ENCODE measurements at regions not wholly inside any gene's neighbourhood (a gene's known extent, or its start where the extent isn't known, plus 50 kb on each side); places are given as distances from the start of the nearest gene placed in this dataset.

GRCh38 chr1:80892539-80892938 is 908.2 kb upstream of the ADGRL2 start:
- H3K27ac Mint-ChIP-seq (ENCODE audit: unreplicated experiment), result peak overlapping the region; percentile 24
- H3K9me3 Mint-ChIP-seq (ENCODE audit: unreplicated experiment), result no peaks in the 10 kb centered on the region
- no peak for TF ChIP-seq CTCF (IDR thresholded peaks at IDR 0.05)
- no peaks in the 10 kb centered on the region for H3K36me3 Mint-ChIP-seq (ENCODE audit: unreplicated experiment)
- H3K27me3 Mint-ChIP-seq (ENCODE audit: unreplicated experiment), result no peaks in the 10 kb centered on the region
- H3K4me1 Mint-ChIP-seq (ENCODE audit: unreplicated experiment), result peaks cover 49% of the 10 kb centered on the region
- no peak for DNase-seq (ENCODE audit: extremely low spot score, unreplicated experiment)
- H3K4me3 Mint-ChIP-seq (ENCODE audit: unreplicated experiment), result no peak overlapping the region

- H3K27ac Mint-ChIP-seq (ENCODE audit: unreplicated experiment), result no peak overlapping the region
- no peaks in the 10 kb centered on the region for H3K36me3 Mint-ChIP-seq (ENCODE audit: unreplicated experiment)
- H3K27me3 Mint-ChIP-seq (ENCODE audit: unreplicated experiment), result no peaks in the 10 kb centered on the region
- H3K4me1 Mint-ChIP-seq (ENCODE audit: unreplicated experiment), result peaks cover 42% of the 10 kb centered on the region
- no peak overlapping the region for H3K4me3 Mint-ChIP-seq (ENCODE audit: unreplicated experiment)
- DNase-seq (ENCODE audit: extremely low spot score, unreplicated experiment), result no peak
- TF ChIP-seq CTCF (IDR thresholded peaks at IDR 0.05), result no peak
- H3K9me3 Mint-ChIP-seq (ENCODE audit: unreplicated experiment), result no peaks in the 10 kb centered on the region
Measured at GRCh38 chr1:80891871-80892270, 908.9 kb upstream of the ADGRL2 start.

- Mint-ChIP-seq H3K4me3 (ENCODE audit: unreplicated experiment) (no peak overlapping the region), H3K4me1 (ENCODE audit: unreplicated experiment) (peaks cover 16% of the 10 kb centered on the region), H3K27ac (ENCODE audit: unreplicated experiment) (peak overlapping the region; percentile 27), H3K27me3 (ENCODE audit: unreplicated experiment) (no peaks in the 10 kb centered on the region), H3K9me3 (ENCODE audit: unreplicated experiment) (peaks cover 6% of the 10 kb centered on the region), H3K36me3 (ENCODE audit: unreplicated experiment) (no peaks in the 10 kb centered on the region)
- TF ChIP-seq CTCF (IDR thresholded peaks at IDR 0.05), result no peak
- no peak for DNase-seq (ENCODE audit: extremely low spot score, unreplicated experiment)
Measured at GRCh38 chr1:80882553-80882952, 918.2 kb upstream of the ADGRL2 start.

- TF ChIP-seq CTCF (IDR thresholded peaks at IDR 0.05), result no peak
- H3K9me3 Mint-ChIP-seq (ENCODE audit: unreplicated experiment), result peaks cover under 1% of the 10 kb centered on the region
- peaks cover 16% of the 10 kb centered on the region for H3K4me1 Mint-ChIP-seq (ENCODE audit: unreplicated experiment)
- no peak overlapping the region for H3K27ac Mint-ChIP-seq (ENCODE audit: unreplicated experiment)
- H3K36me3 Mint-ChIP-seq (ENCODE audit: unreplicated experiment), result no peaks in the 10 kb centered on the region
- no peak for DNase-seq (ENCODE audit: extremely low spot score, unreplicated experiment)
- H3K4me3 Mint-ChIP-seq (ENCODE audit: unreplicated experiment), result no peak overlapping the region
- H3K27me3 Mint-ChIP-seq (ENCODE audit: unreplicated experiment), result no peaks in the 10 kb centered on the region
Measured at GRCh38 chr1:80878343-80878742, 922.4 kb upstream of the ADGRL2 start.

- Mint-ChIP-seq H3K9me3 (ENCODE audit: unreplicated experiment) (no peaks in the 10 kb centered on the region), H3K4me3 (ENCODE audit: unreplicated experiment) (no peak overlapping the region), H3K4me1 (ENCODE audit: unreplicated experiment) (no peaks in the 10 kb centered on the region), H3K36me3 (ENCODE audit: unreplicated experiment) (no peaks in the 10 kb centered on the region), H3K27ac (ENCODE audit: unreplicated experiment) (no peak overlapping the region), H3K27me3 (ENCODE audit: unreplicated experiment) (no peaks in the 10 kb centered on the region)
- TF ChIP-seq CTCF (IDR thresholded peaks at IDR 0.05), result no peak
- no peak for DNase-seq (ENCODE audit: extremely low spot score, unreplicated experiment)
Measured at GRCh38 chr1:80876035-80876434, 924.7 kb upstream of the ADGRL2 start.
